ENCODE measurements at regions not wholly inside any gene's neighbourhood (a gene's known extent, or its start where the extent isn't known, plus 50 kb on each side); places are given as distances from the start of the nearest gene placed in this dataset.

- no peak overlapping the region for H3K4me3 ChIP-seq (ENCODE audit: low read depth, low read length)
- no peak for DNase-seq (ENCODE audit: low read depth, low spot score)
- in situ Hi-C loops (cut with HindIII; ENCODE audit: low sequenced_read_pairs) = no loop called here
- TF ChIP-seq CTCF (IDR thresholded peaks at IDR 0.05; ENCODE audit: low read depth, low read length) = no peak
These were observed 104.3 kb upstream of the FRY start for GRCh38 chr13:31927219-31927653.

GRCh38 chr13:31929031-31929770 lies 102.4 kb upstream of the FRY start:
- in situ Hi-C loops (cut with HindIII; ENCODE audit: low sequenced_read_pairs) = no loop called here
- H3K4me3 ChIP-seq (ENCODE audit: low read depth, low read length) = no peak overlapping the region
- TF ChIP-seq CTCF (IDR thresholded peaks at IDR 0.05; ENCODE audit: low read depth, low read length) = no peak
- DNase-seq (ENCODE audit: low read depth, low spot score) = no peak

- no peak for DNase-seq (ENCODE audit: low read depth, low spot score)
- no peak overlapping the region for H3K4me3 ChIP-seq (ENCODE audit: low read depth, low read length)
- no peak for TF ChIP-seq CTCF (IDR thresholded peaks at IDR 0.05; ENCODE audit: low read depth, low read length)
- in situ Hi-C loops (cut with HindIII; ENCODE audit: low sequenced_read_pairs) = no loop called here
These were observed 101.1 kb upstream of the FRY start for GRCh38 chr13:31930490-31930889.

GRCh38 chr13:31930901-31931522 lies 100.6 kb upstream of the FRY start:
- no peak for TF ChIP-seq CTCF (IDR thresholded peaks at IDR 0.05; ENCODE audit: low read depth, low read length)
- H3K4me3 ChIP-seq (ENCODE audit: low read depth, low read length) = no peak overlapping the region
- DNase-seq (ENCODE audit: low read depth, low spot score) = no peak
- in situ Hi-C loops (cut with HindIII; ENCODE audit: low sequenced_read_pairs) = no loop called here

GRCh38 chr13:31937436-31937835 lies 94.1 kb upstream of the FRY start:
- in situ Hi-C loops (cut with HindIII; ENCODE audit: low sequenced_read_pairs) = no loop called here
- no peak for TF ChIP-seq CTCF (IDR thresholded peaks at IDR 0.05; ENCODE audit: low read depth, low read length)
- H3K4me3 ChIP-seq (ENCODE audit: low read depth, low read length) = no peak overlapping the region
- no peak for DNase-seq (ENCODE audit: low read depth, low spot score)

GRCh38 chr13:31940076-31940475 lies 91.5 kb upstream of the FRY start:
- in situ Hi-C loops (cut with HindIII; ENCODE audit: low sequenced_read_pairs) = no loop called here
- no peak for TF ChIP-seq CTCF (IDR thresholded peaks at IDR 0.05; ENCODE audit: low read depth, low read length)
- no peak overlapping the region for H3K4me3 ChIP-seq (ENCODE audit: low read depth, low read length)
- DNase-seq (ENCODE audit: low read depth, low spot score) = no peak
